ENCODE measurements at regions not wholly inside any gene's neighbourhood (a gene's known extent, or its start where the extent isn't known, plus 50 kb on each side); places are given as distances from the start of the nearest gene placed in this dataset.

- Histone ChIP-seq H3K4me1 (ENCODE audit: control extremely low read depth in 1 of 4, control insufficient read depth in 4 of 4, insufficient read depth in 4 of 4, low read length in 3 of 4) (no peaks in the 10 kb centered on the region), H3K4me3 (ENCODE audit: control insufficient read depth in 1 of 7, extremely low read depth in 1 of 7, insufficient read depth in 4 of 7, low read depth in 2 of 7, low read length in 6 of 7) (no peak overlapping the region), H3K9me3 (ENCODE audit: control extremely low read depth in 1 of 5, control insufficient read depth in 4 of 5, insufficient read depth in 2 of 5, low read depth in 1 of 5, low read length in 4 of 5) (peaks cover 0 to 5% (median 0%) of the 10 kb centered on the region in 5 experiments), H3K27me3 (replicated peaks in 2 of 5; ENCODE audit: control insufficient read depth in 4 of 5, insufficient read depth in 5 of 5, low read length in 4 of 5) (peaks cover 0 to 8% (median 5%) of the 10 kb centered on the region in 5 experiments), H3K36me3 (ENCODE audit: control insufficient read depth in 4 of 4, insufficient read depth in 4 of 4, low read length in 3 of 4) (no peaks in the 10 kb centered on the region), H3K27ac (ENCODE audit: insufficient read depth in 1 of 2, low read depth in 1 of 2, low read length in 2 of 2, poor library complexity in 1 of 2, severe bottlenecking in 2 of 2) (no peak overlapping the region)
- DNase-seq: no peak
- ChIA-PET POLR2A (no interaction called here), CTCF (interaction anchor here (0.7 to 3.7 kb wide), 9 partner anchors 8 to 977 kb away, joined by 3 to 29 read pairs (median 4); no protein-coding TSS in a partner anchor)
- WGBS (ENCODE audit: insufficient coverage): no CpG with 5 or more reads among the region's 4 CpGs
Measured at GRCh38 chr2:235115521-235115920, 163.7 kb downstream of the SH3BP4 start.

DNA sequence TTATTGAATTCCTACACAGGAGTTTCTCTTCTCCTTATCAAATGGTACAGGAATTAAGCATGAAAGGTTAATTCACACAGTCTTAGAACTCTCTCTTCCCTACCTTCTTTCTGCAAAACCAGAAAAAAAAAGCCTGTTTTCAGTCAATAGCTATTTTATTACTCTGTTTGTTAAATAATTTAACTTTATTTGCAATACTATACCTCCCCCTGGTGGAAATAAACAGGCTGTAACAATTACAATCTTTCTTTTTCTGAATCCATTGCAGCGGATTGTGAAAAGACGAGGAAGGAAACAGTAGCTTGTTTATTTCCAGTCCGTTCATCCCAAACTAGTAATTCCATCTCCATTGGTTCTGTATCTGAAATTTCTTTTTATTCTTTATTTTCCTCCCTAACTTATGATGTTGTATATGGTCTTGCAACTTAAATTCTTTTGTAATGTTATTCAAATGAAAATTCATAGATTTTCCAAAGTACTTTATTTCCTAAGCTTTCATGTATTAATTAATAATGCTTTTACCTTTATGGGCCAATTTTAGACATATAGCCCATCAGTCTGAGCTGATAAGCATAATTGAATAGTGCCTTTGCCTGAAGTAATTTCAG is 165.2 kb downstream of the SH3BP4 start:
- POLR2A ChIA-PET: no interaction called here
- CTCF ChIA-PET: interaction anchor here (0.8 to 3.7 kb wide), 13 partner anchors 10 to 1259 kb away, joined by 3 to 29 read pairs (median 3); no protein-coding TSS in a partner anchor
- peak; percentile 37 to 63 (median 58) for DNase-seq

DNA sequence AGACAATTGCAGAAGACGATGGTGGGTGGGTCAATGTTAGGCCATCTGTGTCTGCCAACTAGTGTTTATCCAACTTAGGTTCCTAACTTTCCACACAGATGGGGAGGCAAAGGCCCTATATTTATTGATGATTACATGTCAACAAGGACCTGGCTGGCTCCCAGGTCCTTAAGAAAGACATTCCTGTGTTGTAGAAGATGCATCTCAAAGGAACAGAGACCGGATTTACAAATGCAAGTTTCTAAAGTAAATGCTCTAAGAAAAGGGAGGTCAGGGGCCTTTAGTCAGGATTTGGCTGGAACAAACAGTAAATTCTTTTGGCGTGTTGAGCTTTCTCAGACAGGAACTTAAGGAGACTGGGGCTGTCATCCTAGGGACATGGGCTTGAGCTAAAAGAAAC is 175.0 kb downstream of the SH3BP4 start:
- no peak for DNase-seq
- Histone ChIP-seq H3K27me3 (replicated peaks in 2 of 5; ENCODE audit: control insufficient read depth in 4 of 5, insufficient read depth in 5 of 5, low read length in 4 of 5) (peaks cover 0 to 42% (median 10%) of the 10 kb centered on the region in 5 experiments), H3K4me1 (ENCODE audit: control extremely low read depth in 1 of 4, control insufficient read depth in 4 of 4, insufficient read depth in 4 of 4, low read length in 3 of 4) (no peaks in the 10 kb centered on the region), H3K27ac (ENCODE audit: insufficient read depth in 1 of 2, low read depth in 1 of 2, low read length in 2 of 2, poor library complexity in 1 of 2, severe bottlenecking in 2 of 2) (no peak overlapping the region), H3K36me3 (ENCODE audit: control insufficient read depth in 4 of 4, insufficient read depth in 4 of 4, low read length in 3 of 4) (no peaks in the 10 kb centered on the region), H3K4me3 (ENCODE audit: control insufficient read depth in 1 of 7, extremely low read depth in 1 of 7, insufficient read depth in 4 of 7, low read depth in 2 of 7, low read length in 6 of 7) (no peak overlapping the region), H3K9me3 (ENCODE audit: control extremely low read depth in 1 of 5, control insufficient read depth in 4 of 5, insufficient read depth in 2 of 5, low read depth in 1 of 5, low read length in 4 of 5) (no peaks in the 10 kb centered on the region)
- 92% methylated on average over 3 of the region's 3 CpGs for whole genome bisulfite sequencing (ENCODE audit: insufficient coverage)
- ChIA-PET POLR2A (no interaction called here), CTCF (interaction anchor here (2.9 kb wide), 1 partner anchor 10 kb away, joined by 10 read pairs; no protein-coding TSS in a partner anchor)

More for the DNA sequence above, 165.2 kb downstream of the SH3BP4 start:
- H3K4me3 ChIP-seq (ENCODE audit: control insufficient read depth in 1 of 7, extremely low read depth in 1 of 7, insufficient read depth in 4 of 7, low read depth in 2 of 7, low read length in 6 of 7): no peak overlapping the region
- no CpG with 5 or more reads among the region's 3 CpGs for WGBS (ENCODE audit: insufficient coverage)
- peaks cover 0 to 5% (median 0%) of the 10 kb centered on the region in 5 experiments for H3K9me3 ChIP-seq (ENCODE audit: control extremely low read depth in 1 of 5, control insufficient read depth in 4 of 5, insufficient read depth in 2 of 5, low read depth in 1 of 5, low read length in 4 of 5)
- H3K27ac ChIP-seq (ENCODE audit: insufficient read depth in 1 of 2, low read depth in 1 of 2, low read length in 2 of 2, poor library complexity in 1 of 2, severe bottlenecking in 2 of 2): no peak overlapping the region
- H3K4me1 ChIP-seq (ENCODE audit: control extremely low read depth in 1 of 4, control insufficient read depth in 4 of 4, insufficient read depth in 4 of 4, low read length in 3 of 4): no peaks in the 10 kb centered on the region
- H3K27me3 ChIP-seq (replicated peaks in 2 of 5; ENCODE audit: control insufficient read depth in 4 of 5, insufficient read depth in 5 of 5, low read length in 4 of 5): peaks cover 0 to 14% (median 9%) of the 10 kb centered on the region in 5 experiments
- H3K36me3 ChIP-seq (ENCODE audit: control insufficient read depth in 4 of 4, insufficient read depth in 4 of 4, low read length in 3 of 4): no peaks in the 10 kb centered on the region

GRCh38 chr2:235127931-235128330 is 176.1 kb downstream of the SH3BP4 start:
- CTCF ChIA-PET: interaction anchor here (2.9 kb wide), 1 partner anchor 12 kb away, joined by 10 read pairs; no protein-coding TSS in a partner anchor
- POLR2A ChIA-PET: no interaction called here
- 100% methylated on average over 2 of the region's 3 CpGs for WGBS (ENCODE audit: insufficient coverage)
- DNase-seq: no peak
- H3K4me1 ChIP-seq (ENCODE audit: control extremely low read depth in 1 of 4, control insufficient read depth in 4 of 4, insufficient read depth in 4 of 4, low read length in 3 of 4): no peaks in the 10 kb centered on the region
- no peak overlapping the region for H3K27ac ChIP-seq (ENCODE audit: insufficient read depth in 1 of 2, low read depth in 1 of 2, low read length in 2 of 2, poor library complexity in 1 of 2, severe bottlenecking in 2 of 2)
- no peaks in the 10 kb centered on the region for H3K36me3 ChIP-seq (ENCODE audit: control insufficient read depth in 4 of 4, insufficient read depth in 4 of 4, low read length in 3 of 4)
- peaks cover 0 to 38% (median 10%) of the 10 kb centered on the region in 5 experiments for H3K27me3 ChIP-seq (replicated peaks in 2 of 5; ENCODE audit: control insufficient read depth in 4 of 5, insufficient read depth in 5 of 5, low read length in 4 of 5)
- H3K9me3 ChIP-seq (ENCODE audit: control extremely low read depth in 1 of 5, control insufficient read depth in 4 of 5, insufficient read depth in 2 of 5, low read depth in 1 of 5, low read length in 4 of 5): no peaks in the 10 kb centered on the region
- H3K4me3 ChIP-seq (ENCODE audit: control insufficient read depth in 1 of 7, extremely low read depth in 1 of 7, insufficient read depth in 4 of 7, low read depth in 2 of 7, low read length in 6 of 7): no peak overlapping the region

DNA sequence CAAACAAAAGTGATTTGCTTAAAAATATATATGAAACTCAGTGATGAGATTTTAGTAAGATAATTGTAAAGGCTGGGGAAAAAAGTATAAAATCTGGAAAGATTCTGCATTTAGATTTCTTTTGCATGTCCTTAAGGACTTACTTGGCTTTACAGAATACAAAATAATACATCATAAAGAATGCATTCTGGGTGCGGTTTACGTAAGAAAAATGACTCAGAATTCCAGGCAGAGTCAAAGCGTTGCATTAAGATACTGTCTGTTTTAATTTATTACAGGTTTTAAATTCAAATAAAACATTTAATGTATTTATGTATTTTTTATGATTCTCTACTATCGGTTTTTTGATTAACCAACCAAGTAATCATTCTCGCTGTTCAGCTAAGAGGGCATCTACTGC is 178.0 kb downstream of the SH3BP4 start:
- no CpG with 5 or more reads among the region's 5 CpGs for WGBS (ENCODE audit: insufficient coverage)
- no peaks in the 10 kb centered on the region for H3K4me1 ChIP-seq (ENCODE audit: control extremely low read depth in 1 of 4, control insufficient read depth in 4 of 4, insufficient read depth in 4 of 4, low read length in 3 of 4)
- no peaks in the 10 kb centered on the region for H3K36me3 ChIP-seq (ENCODE audit: control insufficient read depth in 4 of 4, insufficient read depth in 4 of 4, low read length in 3 of 4)
- no peak for DNase-seq
- CTCF ChIA-PET: interaction anchor here (0.7 to 1.4 kb wide), 3 partner anchors 13 to 464 kb away, joined by 3 read pairs; no protein-coding TSS in a partner anchor
- no peak overlapping the region for H3K4me3 ChIP-seq (ENCODE audit: control insufficient read depth in 1 of 7, extremely low read depth in 1 of 7, insufficient read depth in 4 of 7, low read depth in 2 of 7, low read length in 6 of 7)
- H3K9me3 ChIP-seq (ENCODE audit: control extremely low read depth in 1 of 5, control insufficient read depth in 4 of 5, insufficient read depth in 2 of 5, low read depth in 1 of 5, low read length in 4 of 5): no peaks in the 10 kb centered on the region
- POLR2A ChIA-PET: no interaction called here
- H3K27ac ChIP-seq (ENCODE audit: insufficient read depth in 1 of 2, low read depth in 1 of 2, low read length in 2 of 2, poor library complexity in 1 of 2, severe bottlenecking in 2 of 2): no peak overlapping the region
- peaks cover 0 to 42% (median 9%) of the 10 kb centered on the region in 5 experiments for H3K27me3 ChIP-seq (replicated peaks in 2 of 5; ENCODE audit: control insufficient read depth in 4 of 5, insufficient read depth in 5 of 5, low read length in 4 of 5)

GRCh38 chr2:235131334-235132305 is 179.8 kb downstream of the SH3BP4 start:
- no peaks in the 10 kb centered on the region for H3K9me3 ChIP-seq (ENCODE audit: control extremely low read depth in 1 of 5, control insufficient read depth in 4 of 5, insufficient read depth in 2 of 5, low read depth in 1 of 5, low read length in 4 of 5)
- no peak for DNase-seq
- WGBS (ENCODE audit: insufficient coverage): 93% methylated on average over 15 of the region's 21 CpGs
- H3K4me3 ChIP-seq (ENCODE audit: control insufficient read depth in 1 of 7, extremely low read depth in 1 of 7, insufficient read depth in 4 of 7, low read depth in 2 of 7, low read length in 6 of 7): no peak overlapping the region
- ChIA-PET POLR2A (no interaction called here), CTCF (interaction anchor here (0.7 to 1.4 kb wide), 4 partner anchors 11 to 578 kb away, joined by 3 read pairs; no protein-coding TSS in a partner anchor)
- no peaks in the 10 kb centered on the region for H3K4me1 ChIP-seq (ENCODE audit: control extremely low read depth in 1 of 4, control insufficient read depth in 4 of 4, insufficient read depth in 4 of 4, low read length in 3 of 4)
- H3K27me3 ChIP-seq (replicated peaks in 2 of 5; ENCODE audit: control insufficient read depth in 4 of 5, insufficient read depth in 5 of 5, low read length in 4 of 5): peaks cover 0 to 39% (median 7%) of the 10 kb centered on the region in 5 experiments
- H3K36me3 ChIP-seq (ENCODE audit: control insufficient read depth in 4 of 4, insufficient read depth in 4 of 4, low read length in 3 of 4): no peaks in the 10 kb centered on the region
- no peak overlapping the region for H3K27ac ChIP-seq (ENCODE audit: insufficient read depth in 1 of 2, low read depth in 1 of 2, low read length in 2 of 2, poor library complexity in 1 of 2, severe bottlenecking in 2 of 2)

Measured in common myeloid progenitor, CD34-positive (primary cell).